Cardiac muscle cell (in vitro differentiated cells and primary cell): ENCODE measurements at regions not wholly inside any gene's neighbourhood (a gene's known extent, or its start where the extent isn't known, plus 50 kb on each side); places are given as distances from the start of the nearest gene placed in this dataset.
A peak's percentile ranks its signal among the peaks of the same experiment; 100 is the strongest.

Experiments used
- DNase-seq, 2 donors: peaks; one replicate each; pipeline versions ENCODE4 v3.0.0 to v3.0.0-alpha.2; 2010 to 2017; ENCODE audit warnings: low read depth in 1 of 2, low spot score in 1 of 2
- H3K27ac ChIP-seq: fragments of 200-600 bp; sonication (generic); 2 replicates; pipeline ENCODE4 v1.5.1; 2016
- H3K27me3 ChIP-seq: fragments of 200-600 bp; sonication (generic); 2 replicates; pipeline ENCODE4 v1.6.0; 2016; ENCODE audit warnings: control low read depth
- H3K36me3 ChIP-seq: fragments of 200-600 bp; sonication (generic); 2 replicates; pipeline ENCODE4 v1.5.1; 2016; ENCODE audit warnings: control low read depth
- H3K4me1 ChIP-seq: fragments of 200-600 bp; sonication (generic); 2 replicates; pipeline ENCODE4 v1.8.1; 2017; ENCODE audit warnings: low read depth, mild to moderate bottlenecking, mixed run types
- H3K4me3 ChIP-seq: fragments of 200-600 bp; sonication (generic); 2 replicates; pipeline ENCODE4 v1.5.1; 2016; ENCODE audit warnings: mild to moderate bottlenecking
- H3K9me3 ChIP-seq: fragments of 200-600 bp; sonication (generic); 2 replicates; pipeline ENCODE4 v1.5.1; 2017; ENCODE audit warnings: low read depth, mild to moderate bottlenecking, control low read depth
- CTCF ChIP-seq: IDR thresholded peaks from 2 replicates; pipeline ENCODE4 v1.5.1; 2012; ENCODE audit warnings: low read depth, mild to moderate bottlenecking, low read length

DNA sequence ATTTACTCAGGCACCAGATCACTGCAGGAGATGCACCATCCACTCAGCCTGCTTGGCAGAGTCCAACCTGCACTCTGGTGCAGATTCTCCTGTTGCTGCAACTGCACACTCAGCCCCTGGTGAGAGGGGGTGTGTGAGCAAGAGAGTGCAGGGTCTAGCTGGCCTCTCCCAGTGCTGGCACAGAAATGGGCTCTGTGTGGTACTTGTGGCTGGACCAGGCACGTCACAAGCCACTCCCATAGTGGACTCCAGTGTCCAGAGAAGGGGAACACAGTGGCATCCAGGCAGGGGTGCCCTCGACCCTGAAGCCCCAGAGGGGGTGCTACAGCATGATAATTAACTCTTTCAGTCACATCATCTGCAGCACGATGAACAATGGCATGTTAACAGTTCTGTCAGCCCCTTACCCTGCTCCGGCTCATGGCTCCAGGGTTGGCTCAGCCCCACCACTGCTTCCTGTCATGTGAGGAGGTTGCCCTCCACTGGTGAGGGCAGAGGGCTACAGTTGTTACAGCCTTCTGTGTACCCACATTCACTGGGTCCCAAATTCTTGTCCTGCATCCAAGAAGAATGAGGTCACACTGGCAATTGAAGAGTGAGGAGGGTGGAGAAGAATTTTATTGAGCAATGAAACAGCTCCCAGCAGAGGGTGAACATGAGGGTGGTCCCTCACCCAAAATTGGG lies 135.7 kb downstream of the EVA1A start:
- Histone ChIP-seq H3K4me1 (no peaks in the 10 kb centered on the region), H3K36me3 (no peaks in the 10 kb centered on the region), H3K4me3 (no peak overlapping the region), H3K9me3 (no peaks in the 10 kb centered on the region), H3K27me3 (no peaks in the 10 kb centered on the region), H3K27ac (no peak overlapping the region)
- no peak for TF ChIP-seq CTCF
- DNase-seq = peak in 1 of 2 donors; percentile 28

DNA sequence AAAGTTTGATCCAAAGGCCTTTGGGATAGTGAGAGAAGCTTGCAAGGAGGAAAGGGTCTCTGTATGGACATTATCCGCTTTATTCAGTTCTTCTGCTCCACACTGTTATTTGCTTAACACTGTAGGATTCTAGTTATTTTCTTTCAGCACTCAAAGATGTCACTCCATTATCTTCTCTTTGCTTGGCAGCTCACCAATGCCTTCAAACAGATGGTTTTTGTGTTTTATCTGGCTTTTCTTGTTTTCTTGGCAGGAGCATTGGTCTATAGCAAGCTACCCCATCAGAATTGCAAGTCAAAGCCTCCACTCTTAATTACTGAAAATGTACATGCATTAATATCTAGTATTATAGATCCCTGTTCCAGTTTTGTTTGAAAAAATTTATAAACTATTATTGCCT lies 138.8 kb downstream of the EVA1A start:
- Histone ChIP-seq H3K36me3 (no peaks in the 10 kb centered on the region), H3K27ac (no peak overlapping the region), H3K27me3 (no peaks in the 10 kb centered on the region), H3K9me3 (no peaks in the 10 kb centered on the region), H3K4me1 (no peaks in the 10 kb centered on the region), H3K4me3 (no peak overlapping the region)
- peak in 1 of 2 donors; percentile 41 for DNase-seq
- no peak for TF ChIP-seq CTCF

GRCh38 chr2:75416420-75417342 lies 144.1 kb downstream of the EVA1A start:
- Histone ChIP-seq H3K4me3 (no peak overlapping the region), H3K4me1 (no peaks in the 10 kb centered on the region), H3K9me3 (no peaks in the 10 kb centered on the region), H3K36me3 (no peaks in the 10 kb centered on the region), H3K27me3 (no peaks in the 10 kb centered on the region), H3K27ac (no peak overlapping the region)
- TF ChIP-seq CTCF = no peak
- DNase-seq = no peak

DNA sequence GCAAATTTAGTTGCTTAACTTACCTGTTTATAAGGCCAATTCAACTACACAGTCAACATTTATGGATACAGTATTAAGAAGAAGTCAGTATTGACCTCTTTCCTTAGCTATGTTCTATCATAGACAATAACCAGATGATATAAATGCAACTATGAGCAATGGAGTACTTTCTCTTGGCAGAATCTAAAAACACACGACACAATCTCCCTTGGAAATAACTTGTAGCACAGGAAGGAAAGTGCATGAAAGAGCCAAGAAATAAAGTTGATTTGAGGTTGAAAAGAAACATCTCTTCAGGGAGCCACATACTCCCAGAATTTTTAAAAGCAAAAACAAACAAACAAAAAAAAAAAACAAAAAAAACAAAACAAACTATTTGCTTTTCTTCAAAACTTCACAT lies 145.0 kb downstream of the EVA1A start:
- Histone ChIP-seq H3K4me1 (no peaks in the 10 kb centered on the region), H3K27ac (no peak overlapping the region), H3K27me3 (no peaks in the 10 kb centered on the region), H3K4me3 (no peak overlapping the region), H3K36me3 (no peaks in the 10 kb centered on the region), H3K9me3 (no peaks in the 10 kb centered on the region)
- no peak for DNase-seq
- TF ChIP-seq CTCF = no peak

- H3K36me3 ChIP-seq = no peaks in the 10 kb centered on the region
- TF ChIP-seq CTCF = no peak
- DNase-seq = no peak
- H3K9me3 ChIP-seq = no peaks in the 10 kb centered on the region
- no peak overlapping the region for H3K27ac ChIP-seq
- H3K4me3 ChIP-seq = no peak overlapping the region
- no peaks in the 10 kb centered on the region for H3K27me3 ChIP-seq
- H3K4me1 ChIP-seq = no peaks in the 10 kb centered on the region
Measured at GRCh38 chr2:75415111-75415626, 145.6 kb downstream of the EVA1A start.
